ENCODE measurements at regions not wholly inside any gene's neighbourhood (a gene's known extent, or its start where the extent isn't known, plus 50 kb on each side); places are given as distances from the start of the nearest gene placed in this dataset.

- DNase-seq, result no peak
Observed at GRCh38 chr3:137061186-137061585, 103.4 kb downstream of the IL20RB start.

GRCh38 chr3:137062250-137062649 lies 104.5 kb downstream of the IL20RB start:
- DNase-seq, result no peak

- no peak for DNase-seq
Observed at GRCh38 chr3:137065381-137065780, 107.6 kb downstream of the IL20RB start.

- DNase-seq, result no peak
Observed at GRCh38 chr3:137066092-137066491, 108.3 kb downstream of the IL20RB start.

GRCh38 chr3:137071104-137071503 lies 113.3 kb downstream of the IL20RB start:
- no peak for DNase-seq

GRCh38 chr3:137075020-137075419 lies 117.2 kb downstream of the IL20RB start:
- DNase-seq, result no peak

- DNase-seq, result no peak
Observed at GRCh38 chr3:137078040-137078439, 120.3 kb downstream of the IL20RB start.

GRCh38 chr3:137079571-137079970 lies 121.8 kb downstream of the IL20RB start:
- DNase-seq, result no peak

- no peak for DNase-seq
Observed at GRCh38 chr3:137081711-137082110, 123.9 kb downstream of the IL20RB start.

- DNase-seq, result no peak
Observed at GRCh38 chr3:137082763-137083162, 125.0 kb downstream of the IL20RB start.

- no peak for DNase-seq
Observed at GRCh38 chr3:137083332-137083731, 125.5 kb downstream of the IL20RB start.

- DNase-seq, result no peak
Observed at GRCh38 chr3:137084586-137084985, 126.8 kb downstream of the IL20RB start.

- no peak for DNase-seq
Observed at GRCh38 chr3:137097386-137097785, 139.6 kb downstream of the IL20RB start.

- DNase-seq, result no peak
Observed at GRCh38 chr3:137097852-137098251, 140.1 kb downstream of the IL20RB start.

- no peak for DNase-seq
Observed at GRCh38 chr3:137099364-137100219, 141.8 kb downstream of the IL20RB start.

- no peak for DNase-seq
Observed at GRCh38 chr3:137100326-137100725, 142.5 kb downstream of the IL20RB start.

GRCh38 chr3:137103739-137104138 lies 146.0 kb downstream of the IL20RB start:
- DNase-seq, result no peak

- peak; percentile 65 for DNase-seq
Observed at GRCh38 chr3:137105277-137105977, 147.6 kb downstream of the IL20RB start.

GRCh38 chr3:137106612-137107240 lies 148.9 kb downstream of the IL20RB start:
- no peak for DNase-seq

GRCh38 chr3:137108699-137109440 lies 151.1 kb downstream of the IL20RB start:
- no peak for DNase-seq

GRCh38 chr3:137110392-137110996 lies 152.7 kb downstream of the IL20RB start:
- peak; percentile 12 for DNase-seq

GRCh38 chr3:137111497-137111896 lies 153.7 kb downstream of the IL20RB start:
- no peak for DNase-seq
